Mesodermal cell (in vitro differentiated cells): ENCODE measurements at regions not wholly inside any gene's neighbourhood (a gene's known extent, or its start where the extent isn't known, plus 50 kb on each side); places are given as distances from the start of the nearest gene placed in this dataset.

Source experiments
- H3K27ac ChIP-seq: 2 replicates; pipeline ENCODE4 v1.7.0; 2013; ENCODE audit warnings: mild to moderate bottlenecking, low read depth, low read length, moderate library complexity; ENCODE audit not compliant: severe bottlenecking
- H3K36me3 ChIP-seq: 2 replicates; pipeline ENCODE4 v1.7.1; 2013; ENCODE audit warnings: mild to moderate bottlenecking, low read length, moderate library complexity; ENCODE audit not compliant: control insufficient read depth, insufficient read depth
- H3K4me1 ChIP-seq: one replicate; pipeline ENCODE4 v1.7.1; 2013; ENCODE audit warnings: mild to moderate bottlenecking, low read length; ENCODE audit not compliant: insufficient read depth, control insufficient read depth, poor library complexity, severe bottlenecking
- H3K4me3 ChIP-seq: 2 replicates; pipeline ENCODE4 v1.7.0; 2013; ENCODE audit warnings: low read length, control low read depth, mild to moderate bottlenecking; ENCODE audit not compliant: insufficient read depth, poor library complexity, severe bottlenecking; ENCODE audit errors: extremely low read depth
- H3K9me3 ChIP-seq: 2 replicates; pipeline ENCODE4 v1.7.1; 2013; ENCODE audit warnings: mild to moderate bottlenecking, low read length, moderate library complexity; ENCODE audit not compliant: control insufficient read depth
- WGBS, 2 experiments: methylation state at CpG; one replicate each; pipeline ENCODE4 v1.1.5; 2013; ENCODE audit warnings: missing lambda C conversion rate in 2 of 2; ENCODE audit not compliant: insufficient coverage in 2 of 2; 5-methylcytosine and 5-hydroxymethylcytosine counted together

GRCh38 chr6:105587349-105588122 is 184.7 kb upstream of the PREP start:
- Histone ChIP-seq H3K9me3 (no peaks in the 10 kb centered on the region), H3K36me3 (no peaks in the 10 kb centered on the region), H3K4me1 (peaks cover 39% of the 10 kb centered on the region), H3K27ac (no peak overlapping the region), H3K4me3 (no peak overlapping the region)
- 91 to 97% methylated on average over 15 to 22 of the region's 23 CpGs for WGBS, 2 experiments

GRCh38 chr6:105578179-105578707 is 175.4 kb upstream of the PREP start:
- no peaks in the 10 kb centered on the region for H3K36me3 ChIP-seq
- H3K27ac ChIP-seq: no peak overlapping the region
- H3K9me3 ChIP-seq: no peaks in the 10 kb centered on the region
- H3K4me1 ChIP-seq: no peaks in the 10 kb centered on the region
- no peak overlapping the region for H3K4me3 ChIP-seq
- WGBS, 2 experiments: no CpG with 5 or more reads among the region's 1 CpG

DNA sequence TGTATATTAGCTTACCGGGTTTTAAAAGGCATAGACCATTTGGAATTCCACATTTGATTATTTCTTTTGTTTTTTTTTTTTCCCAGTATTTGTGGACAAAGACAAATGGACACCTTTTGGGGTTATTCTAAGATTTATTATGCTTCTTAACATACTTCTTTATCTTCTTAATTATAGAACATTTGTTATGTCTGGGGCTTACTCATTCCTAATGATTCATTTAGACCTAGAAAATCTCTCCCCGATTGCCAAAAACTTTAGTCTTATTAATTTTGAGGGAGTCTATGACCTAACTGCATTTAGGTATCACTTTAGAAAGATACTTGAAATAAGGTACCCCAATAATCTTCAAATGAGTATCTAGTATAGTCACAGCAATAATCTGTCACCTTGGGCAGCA is 170.7 kb upstream of the PREP start:
- no CpG with 5 or more reads among the region's 2 CpGs for WGBS, 2 experiments
- Histone ChIP-seq H3K36me3 (no peaks in the 10 kb centered on the region), H3K9me3 (no peaks in the 10 kb centered on the region), H3K4me1 (no peaks in the 10 kb centered on the region), H3K27ac (no peak overlapping the region), H3K4me3 (no peak overlapping the region)

GRCh38 chr6:105573138-105573537 is 170.3 kb upstream of the PREP start:
- WGBS, 2 experiments: no CpG with 5 or more reads among the region's 2 CpGs
- Histone ChIP-seq H3K4me1 (no peaks in the 10 kb centered on the region), H3K4me3 (no peak overlapping the region), H3K36me3 (no peaks in the 10 kb centered on the region), H3K9me3 (no peaks in the 10 kb centered on the region), H3K27ac (no peak overlapping the region)

DNA sequence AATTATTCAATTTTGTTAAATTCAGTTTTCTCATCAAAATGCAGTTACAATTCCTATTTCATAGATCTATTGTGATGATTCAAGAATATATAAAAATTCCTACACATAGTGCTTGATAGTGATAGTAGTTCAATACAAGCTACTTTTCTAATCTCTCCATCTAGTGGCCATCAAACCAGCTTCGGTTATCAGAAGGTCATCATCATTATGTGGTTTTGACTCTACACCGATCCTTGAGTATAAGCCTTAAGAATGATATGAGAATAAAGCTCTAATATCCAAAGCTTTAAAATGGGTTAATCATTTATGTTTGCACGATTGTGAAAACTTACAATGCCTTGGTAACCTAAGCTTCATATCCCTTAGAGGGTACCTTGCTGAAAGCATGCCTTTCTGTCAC is 167.5 kb upstream of the PREP start:
- 100% methylated on average over 1 of the region's 3 CpGs; no CpG with 5 or more reads in 1 of the 2 experiments for WGBS, 2 experiments

DNA sequence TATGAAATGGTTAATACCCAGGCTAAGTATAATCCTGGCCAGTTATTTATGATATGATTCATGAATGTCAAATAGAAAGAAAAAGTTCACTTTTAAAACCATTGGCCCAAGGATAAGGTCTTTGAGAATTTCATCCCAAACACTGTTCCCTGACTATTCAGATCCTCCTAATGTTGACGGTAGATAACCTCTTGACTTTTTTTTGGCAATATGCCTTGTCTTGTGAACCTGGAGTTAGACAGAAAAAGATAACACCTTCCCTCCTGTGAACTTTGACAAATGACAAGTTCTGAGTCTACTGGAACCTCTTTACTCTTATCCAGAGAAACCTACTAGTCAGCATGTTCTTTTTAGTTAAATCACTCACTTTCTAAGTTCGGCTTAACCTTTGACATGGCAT is 166.8 kb upstream of the PREP start:
- whole genome bisulfite sequencing, 2 experiments: 89% methylated on average over 1 of the region's 2 CpGs; no CpG with 5 or more reads in 1 of the 2 experiments
- H3K9me3 ChIP-seq: no peaks in the 10 kb centered on the region
- no peak overlapping the region for H3K27ac ChIP-seq
- H3K36me3 ChIP-seq: no peaks in the 10 kb centered on the region
- no peaks in the 10 kb centered on the region for H3K4me1 ChIP-seq
- H3K4me3 ChIP-seq: no peak overlapping the region

More for the DNA sequence above, 167.5 kb upstream of the PREP start:
- Histone ChIP-seq H3K36me3 (no peaks in the 10 kb centered on the region), H3K27ac (no peak overlapping the region), H3K9me3 (no peaks in the 10 kb centered on the region), H3K4me3 (no peak overlapping the region), H3K4me1 (no peaks in the 10 kb centered on the region)

DNA sequence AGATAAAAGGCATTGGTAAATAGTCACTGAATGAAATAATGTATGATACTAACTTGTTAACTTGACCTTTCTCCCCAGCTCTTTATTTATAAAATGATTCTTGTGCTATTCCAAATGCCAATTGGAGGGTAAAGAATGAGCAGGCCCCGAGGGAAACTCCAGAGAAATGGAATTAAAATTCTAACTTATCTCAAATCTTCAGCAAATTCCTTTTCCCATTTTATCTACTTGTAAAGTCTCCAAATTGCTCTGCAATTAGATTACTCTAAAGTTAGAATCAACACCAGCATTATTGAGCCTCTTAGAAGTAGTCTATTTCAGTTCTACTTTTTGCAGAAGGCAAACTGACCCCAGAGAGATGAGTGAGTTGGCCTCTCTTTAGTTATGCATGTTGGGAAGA is 165.9 kb upstream of the PREP start:
- WGBS, 2 experiments: no CpG with 5 or more reads among the region's 1 CpG
- H3K4me1 ChIP-seq: no peaks in the 10 kb centered on the region
- no peaks in the 10 kb centered on the region for H3K9me3 ChIP-seq
- H3K27ac ChIP-seq: no peak overlapping the region
- H3K4me3 ChIP-seq: no peak overlapping the region
- H3K36me3 ChIP-seq: no peaks in the 10 kb centered on the region

- Histone ChIP-seq H3K4me3 (no peak overlapping the region), H3K27ac (no peak overlapping the region)
- 100% methylated on average over 1 of the region's 2 CpGs; no CpG with 5 or more reads in 1 of the 2 experiments for WGBS, 2 experiments
Measured at GRCh38 chr6:105568142-105568541, 165.3 kb upstream of the PREP start.

GRCh38 chr6:105567140-105567539 is 164.3 kb upstream of the PREP start:
- peaks cover 5% of the 10 kb centered on the region for H3K9me3 ChIP-seq
- H3K4me3 ChIP-seq: no peak overlapping the region
- 89 to 94% methylated on average over 3 to 4 of the region's 4 CpGs for WGBS, 2 experiments
- H3K27ac ChIP-seq: no peak overlapping the region
- H3K36me3 ChIP-seq: no peaks in the 10 kb centered on the region
- H3K4me1 ChIP-seq: no peaks in the 10 kb centered on the region

More at GRCh38 chr6:105568142-105568541, 165.3 kb upstream of the PREP start:
- H3K9me3 ChIP-seq: peaks cover 3% of the 10 kb centered on the region
- H3K36me3 ChIP-seq: no peaks in the 10 kb centered on the region
- H3K4me1 ChIP-seq: no peaks in the 10 kb centered on the region

DNA sequence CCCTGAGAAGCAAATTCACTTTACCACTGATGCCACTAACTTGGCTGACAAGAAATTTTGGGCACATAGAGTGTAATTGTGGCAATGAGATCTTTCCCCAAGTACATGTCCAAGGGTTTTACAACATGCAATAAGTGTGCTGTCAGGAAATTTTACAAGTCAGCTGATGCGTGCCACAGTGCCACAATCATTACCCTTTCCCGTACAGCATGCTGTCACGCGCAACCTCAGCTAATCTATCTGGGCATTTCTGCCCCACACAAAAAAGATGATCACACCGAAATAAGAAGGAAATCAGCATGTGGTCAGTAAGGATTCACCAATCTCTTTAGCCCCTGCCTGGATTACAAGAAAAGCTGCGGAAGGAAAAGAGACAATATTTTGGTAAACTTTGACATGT is 163.6 kb upstream of the PREP start:
- Histone ChIP-seq H3K4me3 (no peak overlapping the region), H3K9me3 (peaks cover 5% of the 10 kb centered on the region), H3K4me1 (no peaks in the 10 kb centered on the region), H3K27ac (no peak overlapping the region), H3K36me3 (no peaks in the 10 kb centered on the region)
- 93% methylated on average over 4 to 6 of the region's 6 CpGs for WGBS, 2 experiments
